ENCODE measurements at regions not wholly inside any gene's neighbourhood (a gene's known extent, or its start where the extent isn't known, plus 50 kb on each side); places are given as distances from the start of the nearest gene placed in this dataset.
"Not testable (repeated sequence)": the region's sequence is repeated elsewhere in the genome, so short reads cannot be mapped to it uniquely, and the experiment has no call there.

DNA sequence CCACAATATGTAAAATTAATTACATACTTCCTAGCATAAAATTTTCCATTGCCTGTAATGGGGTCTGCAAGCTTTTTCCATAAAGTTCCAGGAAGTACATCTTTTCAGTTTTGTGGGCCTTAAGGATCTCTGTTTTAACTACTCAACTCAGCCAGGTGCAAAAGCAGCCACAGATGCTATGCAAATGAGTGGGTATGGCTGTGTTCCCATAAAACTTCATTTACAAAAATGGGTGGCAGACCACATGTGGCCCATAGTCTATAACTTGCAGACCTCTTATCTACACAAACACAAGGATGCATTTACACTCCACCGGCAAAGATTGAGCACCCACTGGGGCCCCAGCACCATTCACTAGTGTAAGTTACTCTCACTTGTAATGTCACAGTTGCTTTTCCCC lies 123.1 kb downstream of the ARHGAP11B start:
- intact Hi-C loops (cut with DNase I); DNase-seq (ENCODE audit: low spot score): not testable (repeated sequence)

DNA sequence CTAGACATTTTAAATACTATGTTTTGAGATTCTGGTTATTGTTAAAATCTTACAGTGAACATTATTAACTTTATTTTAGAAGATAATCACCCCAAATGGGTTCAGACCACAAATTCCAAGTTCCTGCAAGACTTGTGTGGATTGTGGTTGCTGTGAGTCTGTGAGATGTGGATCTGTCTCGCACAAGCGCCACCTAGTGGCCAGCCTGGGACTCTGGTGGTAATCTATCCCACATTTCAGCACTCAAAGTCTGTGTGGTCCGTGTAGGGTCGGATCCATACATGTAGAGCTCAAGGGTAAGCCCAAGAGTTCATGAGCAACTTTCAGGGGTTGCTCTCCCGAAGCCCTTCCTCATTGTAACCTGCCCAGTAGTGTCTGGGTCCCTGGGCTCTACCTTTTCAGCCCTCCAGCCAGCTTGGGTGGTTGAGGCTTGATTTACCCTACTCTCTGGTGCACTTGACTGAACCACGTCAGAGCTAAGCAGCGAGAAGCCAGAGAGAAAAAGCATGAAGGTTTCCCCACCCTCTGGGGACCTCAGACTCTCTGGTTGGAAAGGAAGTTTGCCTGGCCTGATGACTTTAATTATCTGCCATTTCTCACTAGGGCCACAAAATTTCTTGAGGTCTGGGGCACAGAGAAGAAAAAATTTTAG lies 129.2 kb downstream of the ARHGAP11B start:
- intact Hi-C loops (cut with DNase I) = not testable (repeated sequence)
- peak; percentile 90 for DNase-seq (ENCODE audit: low spot score)

DNA sequence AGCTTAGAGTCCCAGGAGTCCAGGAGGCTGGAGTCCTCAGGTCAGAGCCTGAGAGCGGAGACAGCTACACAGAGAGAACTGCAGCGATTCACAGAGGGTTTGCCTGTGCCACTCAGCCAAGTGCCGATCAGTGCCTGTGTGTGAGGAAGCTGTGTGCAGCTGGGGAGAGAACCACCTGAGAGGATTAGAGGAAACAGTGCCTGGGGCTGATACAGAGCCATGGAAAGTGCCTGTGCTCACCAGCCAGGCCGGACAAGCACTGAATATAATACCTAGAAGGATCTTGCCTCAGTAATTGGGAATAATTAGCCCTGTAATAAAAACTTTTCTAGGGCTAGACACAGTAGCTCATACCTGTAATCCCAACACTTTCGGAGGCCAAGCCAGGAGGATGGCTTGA lies 134.7 kb downstream of the ARHGAP11B start:
- DNase-seq (ENCODE audit: low spot score); intact Hi-C loops (cut with DNase I): not testable (repeated sequence)

DNA sequence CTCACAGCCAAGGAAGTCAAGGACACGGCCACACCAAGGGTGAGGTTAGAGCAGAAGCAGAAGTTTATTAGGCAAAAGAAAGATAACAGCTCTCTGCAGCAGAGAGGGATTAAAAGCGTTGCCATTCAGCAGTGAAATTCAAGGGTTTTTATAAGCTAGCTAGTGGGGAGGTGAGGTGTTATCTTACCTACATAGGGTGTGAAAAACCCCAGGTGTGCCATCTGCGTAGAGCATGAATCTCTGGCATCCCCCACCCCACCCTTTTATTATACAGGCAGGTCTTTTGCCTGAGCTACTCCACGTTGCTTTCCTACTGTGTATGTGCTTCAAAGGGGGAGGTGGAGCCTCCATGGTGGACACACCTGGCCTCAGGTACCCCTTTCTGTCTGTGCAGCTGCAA lies 135.4 kb downstream of the ARHGAP11B start:
- DNase-seq (ENCODE audit: low spot score); intact Hi-C loops (cut with DNase I): not testable (repeated sequence)

DNA sequence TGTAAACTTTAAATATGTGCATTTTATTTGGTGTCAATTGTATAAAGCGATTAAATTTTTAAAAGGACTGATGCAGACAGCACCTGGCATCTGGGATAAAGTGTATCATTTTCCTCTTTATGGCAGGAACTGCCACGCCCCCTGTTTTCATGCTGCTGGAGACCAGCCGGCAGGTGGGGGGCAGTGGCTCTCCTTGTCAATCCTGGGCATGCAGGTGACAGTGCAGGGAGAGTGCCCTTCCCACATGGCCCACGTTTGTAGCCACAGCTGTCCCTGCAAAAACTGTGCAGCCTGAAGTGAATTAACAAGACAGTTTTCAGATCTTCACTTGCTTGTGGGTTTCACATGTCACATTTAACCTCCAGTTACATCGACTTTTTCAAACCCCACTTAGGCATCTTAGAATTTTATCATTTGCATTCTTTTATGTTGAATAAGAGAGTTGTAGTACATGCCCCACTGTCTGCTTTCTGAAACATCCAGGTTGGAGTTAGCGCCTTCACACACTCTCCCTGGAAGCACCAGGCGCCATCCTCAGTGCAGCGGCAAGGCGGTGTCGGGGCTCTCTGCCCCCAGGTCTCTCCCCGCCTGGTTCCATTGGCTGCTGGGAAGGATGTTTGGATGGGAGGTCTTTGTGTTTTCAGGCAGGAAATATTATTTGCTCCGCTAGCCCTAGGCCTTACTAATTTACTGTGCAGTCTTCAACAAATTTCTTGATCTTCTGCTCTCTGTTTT lies 134.2 kb upstream of the FAN1 start:
- DNase-seq (ENCODE audit: low spot score); intact Hi-C loops (cut with DNase I): not testable (repeated sequence)

DNA sequence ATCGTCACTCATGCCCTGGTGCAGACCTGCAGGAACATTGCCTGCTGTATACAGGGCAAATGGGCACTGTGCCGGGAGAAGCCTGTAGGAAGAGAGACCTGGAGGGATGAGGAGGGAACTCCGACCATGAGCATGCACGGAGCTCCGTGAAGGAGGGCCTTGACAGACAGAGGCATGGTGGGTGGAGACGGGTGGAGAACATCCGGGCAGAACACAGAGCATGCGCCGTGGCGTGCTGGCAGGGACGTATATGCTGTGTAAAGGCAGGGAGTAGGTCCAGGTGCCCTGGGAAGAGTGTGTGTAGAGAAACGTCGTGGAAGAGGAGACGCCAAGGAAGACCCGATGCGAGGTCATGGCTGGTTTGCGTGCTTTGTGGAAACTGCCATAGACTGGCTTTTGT lies 133.0 kb upstream of the FAN1 start:
- intact Hi-C loops (cut with DNase I) = no loop called here
- no peak for DNase-seq (ENCODE audit: low spot score)

DNA sequence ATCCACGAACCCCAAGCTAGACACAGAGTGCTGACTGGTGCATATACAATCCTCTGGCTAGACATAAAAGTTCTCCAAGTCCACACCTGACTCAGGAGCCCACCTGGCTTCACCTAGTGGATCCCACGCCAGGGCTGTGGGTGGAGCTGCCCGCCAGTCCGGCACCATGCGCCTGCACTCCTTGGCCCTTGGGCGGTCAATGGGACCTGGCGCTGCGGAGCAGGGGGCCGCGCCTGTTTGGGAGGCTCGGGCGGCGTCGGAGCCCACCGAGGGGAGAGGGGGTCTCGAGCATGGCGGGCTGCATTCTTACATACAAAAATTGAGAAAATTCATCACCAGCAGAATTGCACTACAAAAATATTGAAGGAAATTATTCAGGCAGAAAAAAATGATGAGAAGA lies 120.7 kb upstream of the FAN1 start:
- no peak for DNase-seq (ENCODE audit: low spot score)
- intact Hi-C loops (cut with DNase I) = no loop called here

DNA sequence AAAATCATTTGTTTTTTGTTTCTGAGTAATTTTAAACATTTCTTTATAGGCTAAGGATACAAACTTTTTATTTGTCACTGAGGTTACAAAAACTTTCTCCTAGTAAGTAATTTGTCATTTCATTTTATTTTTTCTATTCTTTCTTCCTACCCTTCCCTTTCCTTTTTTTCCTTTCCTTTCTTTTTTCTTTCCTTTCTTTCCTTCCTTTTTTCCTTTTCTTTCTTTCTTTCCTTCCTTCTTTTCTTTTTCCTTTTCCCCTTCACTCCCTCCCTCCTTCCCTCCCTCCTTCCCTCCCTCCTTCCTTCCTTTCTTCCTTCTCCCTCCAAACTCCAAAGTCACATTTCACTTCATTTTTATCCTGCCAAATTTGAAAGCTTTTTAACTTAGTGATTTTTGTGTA lies 115.1 kb upstream of the FAN1 start:
- intact Hi-C loops (cut with DNase I) = no loop called here
- no peak for DNase-seq (ENCODE audit: low spot score)

DNA sequence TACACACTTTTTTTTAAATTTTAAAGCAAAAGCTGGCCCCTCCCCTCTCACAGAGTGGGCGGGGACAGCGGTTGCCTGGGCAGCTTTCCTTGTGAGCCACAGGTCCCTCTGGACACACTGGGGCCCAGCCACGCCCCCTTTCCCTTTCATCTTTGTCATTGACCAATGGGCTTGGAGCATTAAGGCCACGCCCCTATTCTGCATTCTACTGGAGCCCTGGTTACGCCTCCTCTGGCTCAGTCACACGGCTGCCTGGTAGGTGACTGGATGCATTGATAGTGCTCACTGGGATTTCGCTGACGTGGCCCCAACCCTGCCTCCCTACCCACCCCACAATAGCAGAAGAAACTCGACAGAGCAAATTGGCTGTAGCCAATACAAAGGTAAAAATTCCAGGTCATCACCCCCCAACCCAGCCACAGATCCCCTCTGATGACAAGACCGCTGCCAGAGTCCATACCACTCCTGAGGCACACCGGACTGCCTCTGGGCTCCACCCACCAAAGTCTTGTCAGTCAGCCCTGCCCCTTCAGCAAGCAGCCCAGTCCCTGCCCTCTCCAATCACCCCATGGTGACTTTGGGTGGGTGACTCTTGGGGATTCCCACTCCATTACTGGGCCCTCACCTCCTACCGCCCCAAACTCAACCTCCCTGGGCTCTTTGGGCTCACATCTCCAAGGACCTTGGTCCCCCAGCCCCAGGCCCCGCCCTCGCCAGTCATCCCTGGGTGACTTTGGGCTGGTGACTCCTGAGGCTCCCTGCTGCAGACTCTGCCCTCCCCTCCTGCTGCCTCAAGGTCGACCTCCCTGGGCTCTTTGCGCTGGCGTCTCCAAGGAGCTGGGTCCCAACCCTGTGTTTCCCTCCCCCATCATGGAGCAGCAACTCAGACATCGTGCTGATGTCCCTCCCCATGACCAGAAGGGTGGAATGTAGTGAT lies 112.2 kb upstream of the FAN1 start:
- DNase-seq (ENCODE audit: low spot score) = peak; percentile 51
- intact Hi-C loops (cut with DNase I) = no loop called here

DNA sequence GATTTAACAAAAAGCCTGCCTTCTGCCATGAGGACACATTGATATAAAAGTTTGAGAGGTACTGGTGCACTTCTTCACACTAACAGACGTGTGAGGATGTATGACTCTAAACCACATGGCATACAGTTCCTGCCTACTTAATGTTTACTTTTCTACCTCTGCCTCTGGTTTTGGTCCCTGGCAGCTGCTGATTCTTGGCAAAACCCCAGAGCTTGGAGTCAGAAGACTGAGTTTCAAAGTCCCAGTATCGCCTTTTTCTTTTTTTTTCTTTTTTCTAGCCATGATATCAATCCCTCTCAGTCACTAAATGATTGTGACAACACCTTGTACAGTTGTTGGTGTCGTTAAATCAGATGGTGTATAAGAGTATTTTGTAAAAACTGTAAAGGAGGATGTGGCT lies 110.9 kb upstream of the FAN1 start:
- intact Hi-C loops (cut with DNase I); DNase-seq (ENCODE audit: low spot score): not testable (repeated sequence)

DNA sequence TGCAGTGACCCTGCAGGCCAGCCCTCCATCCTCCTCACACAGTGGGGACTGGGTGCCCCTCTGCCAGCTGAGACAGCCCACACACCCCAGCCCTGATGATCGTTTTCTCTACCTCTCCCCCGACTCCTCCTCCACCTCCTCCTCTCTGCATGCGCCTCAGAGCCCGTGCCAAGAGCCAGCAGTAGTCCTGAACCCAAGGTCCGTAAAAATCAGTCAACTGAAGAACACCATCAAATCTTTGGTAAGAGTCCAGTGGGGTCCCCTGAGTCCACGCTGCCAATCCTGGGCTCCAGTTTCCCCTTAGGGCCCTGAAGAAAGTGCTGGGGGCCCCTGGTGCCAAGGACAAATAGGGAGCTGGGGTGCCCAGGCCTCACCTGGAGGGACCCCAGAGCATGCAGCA lies 109.3 kb upstream of the FAN1 start:
- intact Hi-C loops (cut with DNase I) = no loop called here
- DNase-seq (ENCODE audit: low spot score) = peak; percentile 43

DNA sequence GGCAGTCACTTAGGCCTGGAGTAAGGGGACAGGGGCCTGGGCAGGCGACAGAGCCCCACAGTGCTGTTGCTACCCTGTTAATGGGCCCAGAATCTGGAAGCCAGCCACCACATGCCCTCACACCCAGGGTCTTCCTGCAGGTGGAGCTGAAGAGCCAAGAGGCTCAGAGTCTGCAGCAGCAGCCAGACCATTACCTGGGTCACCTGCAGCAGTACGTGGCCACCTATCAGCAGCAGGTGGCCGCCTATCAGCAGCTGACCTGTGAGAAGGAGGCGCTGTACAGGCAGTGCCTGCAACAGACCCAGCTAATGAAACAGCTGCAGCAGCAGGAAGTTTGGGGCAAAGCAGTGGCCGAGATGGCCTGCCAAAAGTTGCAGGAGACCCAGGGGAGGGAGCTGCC lies 104.2 kb upstream of the FAN1 start:
- DNase-seq (ENCODE audit: low spot score); intact Hi-C loops (cut with DNase I): not testable (repeated sequence)

DNA sequence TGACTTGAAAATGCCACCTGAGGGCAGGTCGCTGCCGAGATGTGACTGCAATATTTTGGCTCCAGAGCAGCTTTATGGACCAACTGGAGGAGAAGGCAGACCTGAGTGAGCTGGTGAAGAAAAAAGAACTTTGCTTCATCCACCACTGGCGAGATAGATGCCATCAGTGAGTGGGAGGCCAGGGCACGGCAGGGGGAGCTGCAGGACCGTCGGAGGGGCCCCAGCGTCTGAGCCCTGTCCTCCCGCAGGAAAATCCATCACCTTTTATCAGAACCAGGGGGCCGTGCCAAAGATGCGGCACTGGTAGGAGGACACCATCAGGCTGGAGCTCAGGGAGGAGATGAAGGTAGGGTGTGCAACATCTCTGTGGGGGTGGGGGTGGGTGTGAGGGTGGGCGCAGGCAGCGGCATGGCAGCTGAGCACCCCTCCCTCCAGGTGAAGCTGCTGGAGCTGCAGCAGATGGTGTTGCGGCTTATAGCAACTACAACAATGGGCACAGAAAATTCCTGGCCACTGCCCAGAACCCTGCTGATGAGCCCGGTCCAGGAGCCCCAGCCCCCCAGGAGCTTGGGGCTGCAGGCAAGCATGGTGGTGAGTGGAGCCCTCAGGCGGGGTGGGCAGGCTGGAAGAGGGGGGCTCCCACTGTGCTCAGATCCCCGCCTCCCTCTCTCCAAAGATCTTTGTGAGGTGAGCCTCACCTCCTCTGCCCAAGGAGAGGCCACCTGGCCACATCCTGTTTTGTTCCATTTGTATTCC lies 102.4 kb upstream of the FAN1 start:
- DNase-seq (ENCODE audit: low spot score); intact Hi-C loops (cut with DNase I): not testable (repeated sequence)

DNA sequence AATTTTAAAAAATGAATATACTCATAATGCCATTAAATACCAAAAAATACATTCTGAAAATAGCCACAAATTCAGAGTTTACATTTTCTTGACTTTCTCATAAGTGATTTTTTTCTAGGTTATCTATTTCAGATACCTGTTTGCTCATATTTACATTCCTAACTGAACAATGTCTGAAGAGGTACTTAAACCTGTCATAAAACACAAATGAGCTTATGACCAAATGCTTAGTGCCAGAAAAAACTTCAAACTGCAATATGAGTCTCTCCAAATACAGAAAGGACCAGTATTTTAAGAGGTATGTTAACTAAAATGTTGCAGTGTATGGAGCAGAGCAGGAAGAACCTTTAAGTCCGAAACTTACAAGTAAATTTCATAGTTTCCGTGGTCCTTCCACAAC lies 101.7 kb upstream of the FAN1 start:
- DNase-seq (ENCODE audit: low spot score); intact Hi-C loops (cut with DNase I): not testable (repeated sequence)

DNA sequence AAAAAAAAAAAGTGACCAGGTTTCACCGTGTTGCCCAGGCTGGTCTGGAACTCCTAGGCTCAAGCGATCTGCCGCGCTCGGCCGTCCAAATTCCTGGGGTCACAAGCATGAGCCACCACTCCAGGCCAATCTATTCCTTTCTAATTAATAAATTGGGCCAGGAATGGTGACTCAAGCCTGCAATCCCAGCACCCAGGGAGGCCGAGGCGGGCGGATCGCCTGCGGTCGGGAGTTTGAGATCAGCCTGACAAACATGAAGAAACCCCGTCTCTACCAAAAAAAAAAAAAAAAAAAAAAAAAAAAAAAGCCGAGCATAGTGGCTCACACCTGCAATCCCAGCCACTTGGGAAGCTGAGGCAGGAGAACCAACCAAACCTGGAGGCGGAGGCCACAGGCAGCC lies 100.0 kb upstream of the FAN1 start:
- DNase-seq (ENCODE audit: low spot score) = peak; percentile 61
- intact Hi-C loops (cut with DNase I) = not testable (repeated sequence)

DNA sequence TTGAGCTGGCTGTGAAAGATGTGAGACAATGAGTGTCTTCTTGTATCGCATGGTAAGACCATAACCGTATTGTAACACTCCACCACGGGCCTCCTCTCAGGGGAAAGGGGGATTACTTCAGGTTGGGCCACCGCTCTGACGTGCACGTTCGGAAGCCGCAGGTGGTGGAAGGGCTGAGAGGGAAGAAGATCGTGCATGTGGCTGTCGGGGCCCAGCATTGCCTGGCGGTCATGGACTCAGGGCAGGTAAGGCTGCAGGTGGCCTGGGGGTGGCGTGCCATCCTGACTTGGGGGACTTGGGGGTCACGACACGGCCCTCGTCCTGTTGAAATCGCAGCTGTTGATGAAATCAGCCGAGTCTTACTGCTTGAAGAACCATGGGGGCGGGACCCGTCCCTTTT lies 87.3 kb upstream of the FAN1 start:
- intact Hi-C loops (cut with DNase I) = no loop called here
- DNase-seq (ENCODE audit: low spot score) = no peak

DNA sequence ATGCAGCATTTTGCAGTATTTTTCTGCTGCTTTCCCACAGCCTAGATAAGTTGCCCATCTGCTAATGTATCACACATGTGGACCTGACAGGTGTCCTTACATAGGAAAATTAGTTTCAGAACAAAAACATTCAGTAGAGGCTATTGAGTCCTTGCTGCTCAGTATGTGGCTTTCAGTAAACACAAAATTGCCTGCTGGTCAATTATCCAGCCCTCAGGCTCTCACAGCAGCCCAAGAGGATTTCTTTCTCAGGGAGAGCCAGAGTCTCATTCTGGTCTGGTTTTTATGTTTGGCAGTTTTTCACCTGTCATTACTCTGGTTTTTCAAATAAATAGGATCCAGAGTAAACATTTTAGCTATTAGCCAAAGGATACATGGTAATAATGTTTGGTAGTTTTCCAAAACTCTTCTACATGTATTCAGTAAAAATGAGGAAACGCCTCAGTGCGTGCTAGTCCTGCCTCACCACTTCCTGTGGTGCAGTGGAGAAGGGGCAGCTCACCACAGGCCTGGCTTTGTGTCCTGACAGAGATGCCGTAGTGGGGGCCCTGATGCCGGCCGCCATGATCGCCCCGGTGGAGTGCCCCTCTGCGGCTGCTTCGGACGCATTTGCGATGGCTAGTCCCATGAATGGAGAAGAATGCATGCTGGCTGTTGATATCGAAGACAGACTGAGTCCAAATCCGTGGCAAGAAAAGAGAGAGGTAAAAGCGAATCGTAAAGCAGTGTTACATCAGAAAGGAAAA lies 80.5 kb upstream of the FAN1 start:
- DNase-seq (ENCODE audit: low spot score); intact Hi-C loops (cut with DNase I): not testable (repeated sequence)

DNA sequence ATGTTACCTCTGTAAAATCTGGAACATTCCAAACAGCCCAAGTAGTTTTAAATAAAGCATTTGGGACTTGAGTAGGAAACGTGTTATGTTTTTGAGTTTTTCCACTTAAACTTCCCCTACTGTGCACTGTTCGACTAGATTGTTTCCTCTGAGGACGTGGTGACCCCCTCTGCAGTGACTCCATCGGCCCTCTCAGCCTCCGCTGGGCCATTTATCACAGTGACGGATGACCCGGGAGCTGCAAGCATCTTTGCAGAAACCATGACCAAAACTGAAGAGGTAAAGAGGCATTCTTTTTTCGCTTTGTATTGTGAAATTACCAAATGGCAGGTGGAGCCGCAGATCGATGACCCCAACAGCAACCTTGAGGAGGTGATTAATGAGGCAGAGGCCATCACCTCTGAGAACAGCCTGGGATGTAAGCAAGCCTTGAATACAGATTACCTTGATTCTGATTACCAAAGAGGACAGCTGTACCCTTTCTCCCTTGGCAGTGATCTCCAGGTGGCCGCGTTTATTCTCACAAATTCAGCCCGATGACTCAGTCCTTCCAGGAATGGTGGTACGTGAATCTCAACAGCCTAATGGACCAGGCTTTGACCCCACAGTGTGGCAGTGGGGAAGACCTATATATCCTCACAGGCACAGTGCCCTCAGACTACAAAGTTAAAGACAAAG lies 79.1 kb upstream of the FAN1 start:
- no peak for DNase-seq (ENCODE audit: low spot score)
- intact Hi-C loops (cut with DNase I) = no loop called here
